HG03558 (cell line): ENCODE measurements at regions not wholly inside any gene's neighbourhood (a gene's known extent, or its start where the extent isn't known, plus 50 kb on each side); places are given as distances from the start of the nearest gene placed in this dataset.

Experiments used
- ATAC-seq: cut with Tn5 transposase; IDR thresholded peaks from one replicate; pipeline ENCODE4 v1.9.1; 2021; ENCODE audit warnings: moderate number of reproducible peaks; ENCODE audit not compliant: unreplicated experiment; ENCODE audit errors: extremely low read depth

- ATAC-seq = no peak
Observed at GRCh38 chr1:170267317-170267716, 121.6 kb downstream of the NTMT2 start.

- no peak for ATAC-seq
Observed at GRCh38 chr1:170271430-170272161, 125.8 kb downstream of the NTMT2 start.

- no peak for ATAC-seq
Observed at GRCh38 chr1:170273291-170274130, 127.8 kb downstream of the NTMT2 start.

- no peak for ATAC-seq
Observed at GRCh38 chr1:170274131-170274501, 128.4 kb downstream of the NTMT2 start.

GRCh38 chr1:170277985-170278384 lies 132.2 kb downstream of the NTMT2 start:
- no peak for ATAC-seq

- ATAC-seq = no peak
Observed at GRCh38 chr1:170284016-170284415, 138.3 kb downstream of the NTMT2 start.

GRCh38 chr1:170284512-170284911 lies 138.8 kb downstream of the NTMT2 start:
- no peak for ATAC-seq

GRCh38 chr1:170284951-170285350 lies 139.2 kb downstream of the NTMT2 start:
- no peak for ATAC-seq

GRCh38 chr1:170288155-170288554 lies 142.4 kb downstream of the NTMT2 start:
- ATAC-seq = no peak

GRCh38 chr1:170290276-170290675 lies 144.5 kb downstream of the NTMT2 start:
- no peak for ATAC-seq

GRCh38 chr1:170290991-170291390 lies 145.2 kb downstream of the NTMT2 start:
- no peak for ATAC-seq

GRCh38 chr1:170291516-170291915 lies 145.8 kb downstream of the NTMT2 start:
- no peak for ATAC-seq

- ATAC-seq = no peak
Observed at GRCh38 chr1:170296211-170296610, 150.5 kb downstream of the NTMT2 start.

- no peak for ATAC-seq
Observed at GRCh38 chr1:170296642-170297041, 150.9 kb downstream of the NTMT2 start.

- no peak for ATAC-seq
Observed at GRCh38 chr1:170301596-170301995, 155.8 kb downstream of the NTMT2 start.

- no peak for ATAC-seq
Observed at GRCh38 chr1:170303034-170303433, 157.3 kb downstream of the NTMT2 start.

- no peak for ATAC-seq
Observed at GRCh38 chr1:170305777-170306512, 160.2 kb downstream of the NTMT2 start.

GRCh38 chr1:170306513-170306910 lies 160.8 kb downstream of the NTMT2 start:
- no peak for ATAC-seq

GRCh38 chr1:170306948-170307347 lies 161.2 kb downstream of the NTMT2 start:
- no peak for ATAC-seq

GRCh38 chr1:170307426-170307825 lies 161.7 kb downstream of the NTMT2 start:
- ATAC-seq = no peak
